ENCODE measurements at regions not wholly inside any gene's neighbourhood (a gene's known extent, or its start where the extent isn't known, plus 50 kb on each side); places are given as distances from the start of the nearest gene placed in this dataset.

DNA sequence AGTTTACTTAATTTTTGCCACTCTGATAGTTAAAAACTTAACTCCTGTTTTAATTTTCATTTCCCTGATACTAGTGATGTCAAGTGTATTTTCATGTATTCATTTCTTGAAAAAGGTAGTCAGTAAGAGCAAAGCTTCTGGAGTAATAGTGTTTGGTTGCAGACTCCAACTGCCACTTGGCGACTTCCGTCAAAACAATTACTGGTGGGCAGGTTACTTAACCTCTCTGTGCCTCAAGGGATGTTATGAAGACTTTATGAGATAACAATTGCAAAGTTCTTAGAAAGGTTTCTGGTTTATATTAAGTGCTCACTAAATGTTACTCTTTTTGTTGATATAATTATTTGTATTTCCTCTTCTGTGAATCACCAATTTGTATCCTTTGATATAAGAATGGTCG is 129.7 kb downstream of the NFKBIZ start:
- TF ChIP-seq ZNF24 (IDR thresholded peaks at IDR 0.05) = no peak
- no peak for TF ChIP-seq CREB1 (IDR thresholded peaks at IDR 0.05; ENCODE audit: low read depth)
- TF ChIP-seq, protein P1, sequence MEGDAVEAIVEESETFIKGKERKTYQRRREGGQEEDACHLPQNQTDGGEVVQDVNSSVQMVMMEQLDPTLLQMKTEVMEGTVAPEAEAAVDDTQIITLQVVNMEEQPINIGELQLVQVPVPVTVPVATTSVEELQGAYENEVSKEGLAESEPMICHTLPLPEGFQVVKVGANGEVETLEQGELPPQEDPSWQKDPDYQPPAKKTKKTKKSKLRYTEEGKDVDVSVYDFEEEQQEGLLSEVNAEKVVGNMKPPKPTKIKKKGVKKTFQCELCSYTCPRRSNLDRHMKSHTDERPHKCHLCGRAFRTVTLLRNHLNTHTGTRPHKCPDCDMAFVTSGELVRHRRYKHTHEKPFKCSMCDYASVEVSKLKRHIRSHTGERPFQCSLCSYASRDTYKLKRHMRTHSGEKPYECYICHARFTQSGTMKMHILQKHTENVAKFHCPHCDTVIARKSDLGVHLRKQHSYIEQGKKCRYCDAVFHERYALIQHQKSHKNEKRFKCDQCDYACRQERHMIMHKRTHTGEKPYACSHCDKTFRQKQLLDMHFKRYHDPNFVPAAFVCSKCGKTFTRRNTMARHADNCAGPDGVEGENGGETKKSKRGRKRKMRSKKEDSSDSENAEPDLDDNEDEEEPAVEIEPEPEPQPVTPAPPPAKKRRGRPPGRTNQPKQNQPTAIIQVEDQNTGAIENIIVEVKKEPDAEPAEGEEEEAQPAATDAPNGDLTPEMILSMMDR (IDR thresholded peaks at IDR 0.05 in 2 of 3, conservative IDR thresholded peaks at IDR 0.05 in 1 of 3; ENCODE audit: control insufficient read depth in 2 of 3, extremely low read depth in 1 of 3, insufficient read depth in 1 of 3, low read depth in 3 of 3, low read length in 3 of 3) = no peak
- no peak for TF ChIP-seq DPF2 (IDR thresholded peaks at IDR 0.05)
- TF ChIP-seq POLR2AphosphoS5 (IDR thresholded peaks at IDR 0.05; ENCODE audit: low read length) = no peak
- no peak for TF ChIP-seq YBX1 (IDR thresholded peaks at IDR 0.05)
- TF ChIP-seq, protein P2, sequence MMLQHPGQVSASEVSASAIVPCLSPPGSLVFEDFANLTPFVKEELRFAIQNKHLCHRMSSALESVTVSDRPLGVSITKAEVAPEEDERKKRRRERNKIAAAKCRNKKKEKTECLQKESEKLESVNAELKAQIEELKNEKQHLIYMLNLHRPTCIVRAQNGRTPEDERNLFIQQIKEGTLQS (IDR thresholded peaks at IDR 0.05; ENCODE audit: borderline replicate concordance, extremely low read depth, low read depth, low read length) = no peak
- no peak for TF ChIP-seq POLR2A (IDR thresholded peaks at IDR 0.05; ENCODE audit: low read depth, low read length)
